HUES6 (cell line): ENCODE measurements at regions not wholly inside any gene's neighbourhood (a gene's known extent, or its start where the extent isn't known, plus 50 kb on each side); places are given as distances from the start of the nearest gene placed in this dataset.

Experiments
- H3K27ac ChIP-seq: 2 replicates; pipeline ENCODE4 v1.7.0; 2013; ENCODE audit warnings: low read depth, mild to moderate bottlenecking, low read length, inconsistent platforms
- H3K27me3 ChIP-seq: 2 replicates; pipeline ENCODE4 v1.6.1; 2013; ENCODE audit warnings: low read length; ENCODE audit not compliant: control insufficient read depth, insufficient read depth
- H3K36me3 ChIP-seq: 2 replicates; pipeline ENCODE4 v1.6.1; 2013; ENCODE audit warnings: low read length; ENCODE audit not compliant: control insufficient read depth, insufficient read depth
- H3K4me1 ChIP-seq: 2 replicates; pipeline ENCODE4 v1.6.1; 2013; ENCODE audit warnings: low read length; ENCODE audit not compliant: control insufficient read depth, insufficient read depth
- H3K4me3 ChIP-seq: 2 replicates; pipeline ENCODE4 v1.5.1; 2013; ENCODE audit warnings: low read depth, low read length
- H3K9ac ChIP-seq: one replicate; pipeline ENCODE4 v1.6.1; 2013; ENCODE audit warnings: mild to moderate bottlenecking, low read length
- H3K9me3 ChIP-seq: 2 replicates; pipeline ENCODE4 v1.6.1; 2013; ENCODE audit warnings: low read depth, low read length; ENCODE audit not compliant: control insufficient read depth, insufficient read depth

GRCh38 chr22:48182031-48182430, 1419.6 kb downstream of the TBC1D22A start:
- Histone ChIP-seq H3K36me3 (no peaks in the 10 kb centered on the region), H3K4me1 (no peaks in the 10 kb centered on the region; the same call in 1 of the 2 replicates), H3K4me3 (no peak overlapping the region), H3K9ac (no peak overlapping the region), H3K27ac (no peak overlapping the region), H3K27me3 (no peaks in the 10 kb centered on the region), H3K9me3 (peaks cover 4% of the 10 kb centered on the region; the same call in 1 of the 2 replicates)

- no peak overlapping the region for H3K27ac ChIP-seq
- H3K9me3 ChIP-seq = peaks cover 4% of the 10 kb centered on the region; the same call in 1 of the 2 replicates
- no peaks in the 10 kb centered on the region; the same call in 1 of the 2 replicates for H3K4me1 ChIP-seq
- H3K9ac ChIP-seq = no peak overlapping the region
- no peak overlapping the region for H3K4me3 ChIP-seq
- H3K36me3 ChIP-seq = no peaks in the 10 kb centered on the region
- H3K27me3 ChIP-seq = no peaks in the 10 kb centered on the region
Measured at GRCh38 chr22:48181263-48181955, 1419.0 kb downstream of the TBC1D22A start.

DNA sequence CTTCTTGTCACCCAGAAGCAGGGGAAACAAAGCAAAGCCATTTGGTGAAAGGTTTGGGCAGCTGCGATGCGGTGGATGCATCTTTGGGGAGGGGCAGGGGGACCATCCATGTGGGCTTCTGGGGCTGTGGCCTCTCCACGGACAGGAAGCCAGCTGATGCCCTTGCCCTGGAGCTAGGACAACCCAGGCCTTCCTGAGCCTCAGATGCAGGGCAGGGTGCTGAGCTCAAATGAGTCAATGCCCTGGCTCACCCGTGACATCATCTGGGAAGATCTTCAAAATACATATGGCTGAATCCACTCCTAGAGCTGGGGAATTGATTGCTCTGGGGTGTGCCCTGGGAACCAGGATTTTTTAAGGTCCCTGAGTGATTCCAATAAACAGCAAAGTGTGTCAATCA, 1418.2 kb downstream of the TBC1D22A start:
- peaks cover 4% of the 10 kb centered on the region; the same call in 1 of the 2 replicates for H3K9me3 ChIP-seq
- no peak overlapping the region for H3K27ac ChIP-seq
- no peaks in the 10 kb centered on the region for H3K27me3 ChIP-seq
- H3K36me3 ChIP-seq = no peaks in the 10 kb centered on the region
- no peak overlapping the region for H3K9ac ChIP-seq
- H3K4me3 ChIP-seq = no peak overlapping the region
- H3K4me1 ChIP-seq = no peaks in the 10 kb centered on the region; the same call in 1 of the 2 replicates

DNA sequence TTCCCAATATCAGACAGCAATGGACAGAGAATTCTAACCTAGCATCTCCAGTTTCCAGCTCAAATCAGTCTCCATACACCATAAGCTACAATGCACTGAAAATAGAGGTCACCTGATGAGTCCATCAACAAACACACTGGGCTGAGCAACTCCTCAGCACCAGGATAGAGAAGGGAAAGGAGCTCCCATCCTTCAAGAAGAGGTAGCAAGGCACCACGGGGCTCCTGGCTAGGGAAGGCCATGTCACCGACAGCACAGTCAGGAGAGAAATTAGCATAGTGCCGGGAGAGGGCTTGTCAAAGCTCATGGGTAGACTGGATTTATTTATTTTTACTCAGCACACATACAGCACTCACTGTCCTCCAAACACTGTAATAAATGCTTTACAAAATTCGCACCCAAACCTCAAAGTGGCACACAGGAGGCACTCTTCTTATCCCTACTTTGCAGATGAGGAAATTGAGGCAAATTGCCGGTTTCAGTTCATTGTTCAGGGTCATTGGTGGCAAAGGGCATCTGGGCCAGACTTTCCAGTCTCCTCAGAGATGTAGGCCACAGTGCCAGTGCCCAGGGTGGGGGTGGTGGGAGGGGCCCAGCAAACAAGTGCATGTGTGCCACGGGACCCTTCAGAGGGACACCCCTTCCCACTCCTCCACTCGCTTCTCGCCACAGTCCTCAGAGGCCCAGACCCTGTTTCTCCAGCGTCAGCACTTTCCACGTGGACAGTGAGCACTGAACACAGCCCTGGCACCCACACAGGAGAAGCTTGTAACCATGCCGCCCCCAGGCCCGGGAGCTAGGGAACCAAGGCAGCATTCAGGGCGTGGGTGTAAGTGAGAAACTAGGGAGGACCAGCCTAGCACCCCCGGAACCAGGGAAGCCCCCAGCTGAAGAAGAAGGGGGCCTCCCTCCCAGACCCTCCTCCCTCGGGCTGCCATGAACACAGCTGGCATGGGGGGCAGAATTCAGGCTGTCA, 1417.4 kb downstream of the TBC1D22A start:
- Histone ChIP-seq H3K9me3 (no peaks in the 10 kb centered on the region; the same call in 1 of the 2 replicates), H3K27me3 (no peaks in the 10 kb centered on the region), H3K36me3 (no peaks in the 10 kb centered on the region), H3K9ac (no peak overlapping the region), H3K4me1 (no peaks in the 10 kb centered on the region; the same call in 1 of the 2 replicates), H3K27ac (no peak overlapping the region), H3K4me3 (no peak overlapping the region)

DNA sequence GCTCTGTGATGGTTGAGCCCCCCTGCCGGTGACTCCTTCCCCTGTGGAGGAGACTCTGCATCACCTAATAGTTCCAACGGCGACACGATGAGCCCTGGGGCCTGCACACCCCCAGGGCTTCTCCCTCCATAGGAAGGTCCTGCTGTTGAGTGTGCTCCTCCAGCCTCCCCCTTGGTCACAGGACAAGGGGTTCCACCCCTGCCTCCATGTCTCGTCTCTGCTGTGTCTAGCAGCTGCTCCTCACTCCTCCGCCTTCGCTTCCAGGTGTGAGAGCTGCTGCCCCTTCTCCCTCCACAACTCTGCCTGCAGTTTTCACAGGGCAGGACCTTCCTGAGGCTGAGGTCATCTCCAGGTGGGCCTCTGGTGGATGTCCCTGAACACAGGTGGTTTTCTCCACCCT, 1416.1 kb downstream of the TBC1D22A start:
- no peaks in the 10 kb centered on the region for H3K27me3 ChIP-seq
- H3K9ac ChIP-seq = no peak overlapping the region
- no peaks in the 10 kb centered on the region; the same call in 1 of the 2 replicates for H3K9me3 ChIP-seq
- H3K4me1 ChIP-seq = no peaks in the 10 kb centered on the region; the same call in 1 of the 2 replicates
- no peaks in the 10 kb centered on the region for H3K36me3 ChIP-seq
- H3K27ac ChIP-seq = no peak overlapping the region
- H3K4me3 ChIP-seq = no peak overlapping the region

- Histone ChIP-seq H3K27ac (no peak overlapping the region), H3K4me1 (no peaks in the 10 kb centered on the region; the same call in 1 of the 2 replicates), H3K27me3 (no peaks in the 10 kb centered on the region), H3K36me3 (no peaks in the 10 kb centered on the region), H3K9ac (no peak overlapping the region), H3K9me3 (no peaks in the 10 kb centered on the region; the same call in 1 of the 2 replicates), H3K4me3 (no peak overlapping the region)
Measured at GRCh38 chr22:48177631-48178030, 1415.2 kb downstream of the TBC1D22A start.

- Histone ChIP-seq H3K4me1 (no peaks in the 10 kb centered on the region), H3K9ac (no peak overlapping the region), H3K27me3 (no peaks in the 10 kb centered on the region), H3K9me3 (no peaks in the 10 kb centered on the region; the same call in 1 of the 2 replicates), H3K27ac (no peak overlapping the region), H3K4me3 (no peak overlapping the region), H3K36me3 (no peaks in the 10 kb centered on the region)
Measured at GRCh38 chr22:48175721-48176120, 1413.3 kb downstream of the TBC1D22A start.

GRCh38 chr22:48173773-48174160, 1411.3 kb downstream of the TBC1D22A start:
- Histone ChIP-seq H3K27me3 (peaks cover 5% of the 10 kb centered on the region; the same call in 1 of the 2 replicates), H3K36me3 (no peaks in the 10 kb centered on the region), H3K27ac (no peak overlapping the region), H3K9ac (no peak overlapping the region), H3K4me3 (no peak overlapping the region), H3K9me3 (no peaks in the 10 kb centered on the region; the same call in 1 of the 2 replicates), H3K4me1 (no peaks in the 10 kb centered on the region)

GRCh38 chr22:48173061-48173772, 1410.8 kb downstream of the TBC1D22A start:
- Histone ChIP-seq H3K27me3 (peaks cover 5% of the 10 kb centered on the region; the same call in 1 of the 2 replicates), H3K9ac (no peak overlapping the region), H3K27ac (no peak overlapping the region), H3K4me1 (no peaks in the 10 kb centered on the region), H3K36me3 (no peaks in the 10 kb centered on the region), H3K9me3 (no peaks in the 10 kb centered on the region; the same call in 1 of the 2 replicates), H3K4me3 (no peak overlapping the region)

DNA sequence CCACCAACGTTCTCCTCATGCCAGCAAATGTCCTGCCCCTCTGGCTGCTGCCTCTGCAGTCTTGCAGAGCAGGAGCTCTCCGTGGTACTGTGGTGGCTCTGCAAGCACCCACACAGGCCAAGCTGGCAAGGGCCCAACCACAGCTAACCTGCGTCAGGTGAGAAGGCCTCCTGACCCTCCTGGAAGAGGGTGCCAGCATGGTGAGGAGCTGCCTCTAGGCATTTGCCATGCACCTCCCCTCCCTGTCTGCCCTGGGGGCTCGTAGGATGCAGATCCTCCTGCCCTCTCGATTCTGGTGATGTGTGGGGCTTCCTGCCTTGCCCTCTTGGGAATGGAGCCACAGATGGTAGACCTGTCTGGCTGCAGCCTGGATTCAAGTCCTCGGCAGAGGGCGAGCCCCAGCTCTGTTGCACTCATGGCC, 1408.8 kb downstream of the TBC1D22A start:
- H3K4me1 ChIP-seq = no peaks in the 10 kb centered on the region
- peaks cover 5% of the 10 kb centered on the region; the same call in 1 of the 2 replicates for H3K27me3 ChIP-seq
- no peak overlapping the region for H3K27ac ChIP-seq
- no peak overlapping the region for H3K4me3 ChIP-seq
- no peaks in the 10 kb centered on the region for H3K36me3 ChIP-seq
- no peaks in the 10 kb centered on the region; the same call in 1 of the 2 replicates for H3K9me3 ChIP-seq
- H3K9ac ChIP-seq = no peak overlapping the region
